Inflammatory macrophage (primary cell): ENCODE measurements at regions not wholly inside any gene's neighbourhood (a gene's known extent, or its start where the extent isn't known, plus 50 kb on each side); places are given as distances from the start of the nearest gene placed in this dataset.

ENCODE experiments used
- DNase-seq, 2 donors: peaks; one replicate each; pipeline ENCODE4 v3.0.0-alpha.2; 2020 to 2022

GRCh38 chr3:96022676-96023075, 791.7 kb upstream of the EPHA6 start:
- no peak for DNase-seq

- no peak for DNase-seq
Observed at GRCh38 chr3:96027718-96028117, 786.7 kb upstream of the EPHA6 start.

- DNase-seq = no peak
Observed at GRCh38 chr3:96039632-96040031, 774.8 kb upstream of the EPHA6 start.

- DNase-seq = no peak
Observed at GRCh38 chr3:96059301-96059700, 755.1 kb upstream of the EPHA6 start.

- no peak for DNase-seq
Observed at GRCh38 chr3:96069065-96069464, 745.3 kb upstream of the EPHA6 start.

- no peak for DNase-seq
Observed at GRCh38 chr3:96070678-96071077, 743.7 kb upstream of the EPHA6 start.

GRCh38 chr3:96071097-96071496, 743.3 kb upstream of the EPHA6 start:
- DNase-seq = no peak

- DNase-seq = no peak
Observed at GRCh38 chr3:96072226-96072625, 742.2 kb upstream of the EPHA6 start.

GRCh38 chr3:96083610-96084009, 730.8 kb upstream of the EPHA6 start:
- DNase-seq = no peak

- DNase-seq = no peak
Observed at GRCh38 chr3:96086018-96086417, 728.4 kb upstream of the EPHA6 start.

- no peak for DNase-seq
Observed at GRCh38 chr3:96101006-96101560, 713.3 kb upstream of the EPHA6 start.

GRCh38 chr3:96106701-96107100, 707.7 kb upstream of the EPHA6 start:
- no peak for DNase-seq
